GM21360 (cell line): ENCODE measurements at regions not wholly inside any gene's neighbourhood (a gene's known extent, or its start where the extent isn't known, plus 50 kb on each side); places are given as distances from the start of the nearest gene placed in this dataset.
"Not testable (repeated sequence)": the region's sequence is repeated elsewhere in the genome, so short reads cannot be mapped to it uniquely, and the experiment has no call there.

Experiments
- ATAC-seq: cut with Tn5 transposase; IDR thresholded peaks from one replicate; pipeline ENCODE4 v1.9.1; 2021; ENCODE audit warnings: mild to moderate bottlenecking, moderate library complexity; ENCODE audit not compliant: unreplicated experiment

GRCh38 chr16:80263181-80263823 lies 277.5 kb upstream of the DYNLRB2 start:
- no peak for ATAC-seq

GRCh38 chr16:80260906-80261311 lies 279.9 kb upstream of the DYNLRB2 start:
- ATAC-seq, result no peak

GRCh38 chr16:80259290-80259805 lies 281.4 kb upstream of the DYNLRB2 start:
- no peak for ATAC-seq

DNA sequence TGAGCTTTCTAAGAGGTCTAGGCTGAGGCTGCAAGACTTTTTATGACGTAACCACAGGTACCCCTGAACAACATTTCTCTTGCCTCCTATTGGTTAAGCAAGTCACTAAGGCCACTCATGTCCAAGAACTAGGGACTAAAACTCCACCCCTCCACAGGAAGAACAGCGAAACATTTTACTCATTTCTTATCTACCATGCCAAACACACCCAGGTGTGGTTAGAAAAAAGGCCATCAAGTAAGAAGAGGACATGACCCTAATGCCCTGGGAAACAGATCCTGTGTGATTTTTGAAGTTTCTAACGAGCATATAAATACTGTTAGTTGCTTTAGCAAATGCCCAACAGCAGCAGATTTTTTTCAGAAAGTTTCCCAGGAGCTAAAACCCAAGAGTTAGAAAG lies 282.4 kb upstream of the DYNLRB2 start:
- no peak for ATAC-seq

DNA sequence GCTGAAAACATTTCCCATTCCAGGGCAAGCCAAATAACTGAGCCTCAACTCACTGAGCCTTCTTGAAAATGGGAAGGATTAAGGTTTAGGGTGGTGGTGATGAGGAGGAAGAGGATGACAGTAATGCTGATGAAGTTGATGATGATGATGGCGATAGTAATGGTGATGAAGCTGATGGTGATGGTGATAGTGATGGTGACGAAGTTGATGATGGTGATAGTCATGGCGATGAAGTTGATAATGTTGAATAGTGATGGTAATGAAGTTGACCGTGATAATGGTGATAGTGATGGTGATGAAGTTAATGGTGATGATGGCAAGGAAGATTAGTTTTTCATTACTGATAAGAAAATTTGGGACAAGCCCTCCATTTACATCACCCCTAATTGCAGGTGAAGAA lies 285.8 kb upstream of the DYNLRB2 start:
- no peak for ATAC-seq

DNA sequence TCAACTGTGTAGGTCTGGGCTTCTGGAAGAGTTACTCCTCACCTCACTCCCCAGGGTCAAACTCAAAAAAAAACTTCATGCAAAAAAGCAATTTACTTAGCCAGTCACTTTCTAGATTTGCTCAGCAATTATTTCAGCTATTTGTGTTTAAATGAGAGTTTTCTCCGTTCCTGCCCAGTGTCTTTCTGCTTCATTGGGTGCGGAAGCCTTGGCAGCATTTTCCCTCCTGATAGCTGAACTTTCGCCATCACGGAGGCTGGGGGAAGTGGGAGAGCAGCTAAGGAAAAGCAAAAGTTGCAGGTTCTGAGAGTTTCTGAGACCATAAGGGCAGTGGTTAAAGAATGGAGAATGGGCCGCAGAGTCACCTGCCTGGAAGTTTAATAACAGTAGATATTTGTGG lies 287.1 kb upstream of the DYNLRB2 start:
- no peak for ATAC-seq

DNA sequence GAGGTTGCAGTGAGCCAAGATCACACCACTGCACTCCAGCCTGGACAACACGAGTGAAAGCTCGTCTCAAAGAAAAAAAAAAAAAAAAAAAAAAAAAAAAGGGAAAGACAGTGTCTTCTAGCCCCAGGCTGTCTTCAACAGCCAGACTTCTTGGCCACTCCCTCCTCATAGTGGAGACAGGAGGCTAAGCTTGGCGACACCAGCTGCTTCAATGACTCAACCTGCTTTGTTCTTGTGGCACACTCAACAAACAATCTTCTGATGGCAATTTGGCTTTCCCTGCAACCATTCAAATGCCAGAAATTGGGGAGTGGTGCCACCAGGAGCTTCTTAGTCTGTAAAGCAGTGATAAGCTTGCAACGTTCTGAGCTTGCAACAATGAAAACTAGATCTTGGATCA lies 290.4 kb upstream of the DYNLRB2 start:
- ATAC-seq, result no peak

DNA sequence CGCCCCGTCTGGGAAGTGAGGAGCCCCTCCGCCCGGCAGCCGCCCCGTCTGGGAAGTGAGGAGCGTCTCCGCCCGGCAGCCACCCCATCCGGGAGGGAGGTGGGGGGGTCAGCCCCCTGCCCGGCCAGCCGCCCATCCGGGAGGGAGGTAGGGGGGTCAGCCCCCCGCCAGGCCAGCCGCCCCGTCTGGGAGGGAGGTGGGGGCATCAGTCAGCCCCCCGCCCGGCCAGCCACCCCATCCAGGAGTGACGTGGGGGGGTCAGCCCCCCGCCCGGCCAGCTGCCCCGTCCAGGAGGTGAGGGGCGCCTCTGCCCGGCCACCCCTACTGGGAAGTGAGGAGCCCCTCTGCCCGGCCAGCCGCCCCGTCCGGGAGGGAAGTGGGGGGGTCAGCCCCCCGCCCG lies 297.5 kb upstream of the DYNLRB2 start:
- not testable (repeated sequence) for ATAC-seq

- ATAC-seq, result not testable (repeated sequence)
These were observed 298.5 kb upstream of the DYNLRB2 start for GRCh38 chr16:80242279-80242678.

GRCh38 chr16:80233097-80233835 lies 307.5 kb upstream of the DYNLRB2 start:
- ATAC-seq, result no peak

- ATAC-seq, result peak; percentile 92
These were observed 308.9 kb upstream of the DYNLRB2 start for GRCh38 chr16:80231888-80232287.

DNA sequence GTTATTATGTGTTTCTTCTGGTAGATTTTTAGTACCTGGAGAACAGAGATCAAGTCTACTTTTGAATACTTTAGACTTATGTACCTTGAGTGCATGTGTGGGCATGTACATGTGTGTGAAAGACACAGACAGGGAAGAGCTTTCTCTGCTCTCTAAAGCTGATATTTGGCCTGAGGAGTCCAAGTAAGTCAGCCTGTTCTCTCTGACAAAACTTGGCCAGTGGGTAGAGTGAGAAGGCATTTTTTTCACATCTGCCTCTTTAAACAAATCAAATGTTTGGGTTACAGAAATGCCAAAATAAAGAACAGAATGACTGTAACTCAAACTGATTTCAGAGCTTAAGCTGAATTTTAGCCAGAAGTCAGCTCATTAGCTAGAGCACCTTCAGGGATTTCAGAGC lies 309.7 kb upstream of the DYNLRB2 start:
- ATAC-seq, result no peak

- ATAC-seq, result no peak
These were observed 310.3 kb upstream of the DYNLRB2 start for GRCh38 chr16:80230328-80231120.

DNA sequence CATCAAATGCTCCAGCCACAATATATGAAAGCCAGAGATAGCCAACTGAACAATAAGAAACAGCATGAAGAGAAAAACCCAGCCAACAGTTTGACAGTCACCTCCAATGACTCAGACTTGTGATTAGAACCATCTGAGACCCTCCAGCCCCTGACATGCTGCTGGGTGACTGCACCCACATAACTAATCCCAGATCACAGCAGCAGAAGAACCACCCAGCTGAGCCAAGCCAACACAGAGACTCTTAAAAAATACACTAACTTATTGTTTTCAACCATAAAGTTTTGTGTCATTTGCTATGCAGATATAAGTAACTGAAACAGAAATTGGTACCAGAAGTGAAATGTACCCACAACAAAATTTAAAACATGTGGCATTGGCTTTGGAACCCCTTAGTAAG lies 314.3 kb upstream of the DYNLRB2 start:
- ATAC-seq, result no peak

DNA sequence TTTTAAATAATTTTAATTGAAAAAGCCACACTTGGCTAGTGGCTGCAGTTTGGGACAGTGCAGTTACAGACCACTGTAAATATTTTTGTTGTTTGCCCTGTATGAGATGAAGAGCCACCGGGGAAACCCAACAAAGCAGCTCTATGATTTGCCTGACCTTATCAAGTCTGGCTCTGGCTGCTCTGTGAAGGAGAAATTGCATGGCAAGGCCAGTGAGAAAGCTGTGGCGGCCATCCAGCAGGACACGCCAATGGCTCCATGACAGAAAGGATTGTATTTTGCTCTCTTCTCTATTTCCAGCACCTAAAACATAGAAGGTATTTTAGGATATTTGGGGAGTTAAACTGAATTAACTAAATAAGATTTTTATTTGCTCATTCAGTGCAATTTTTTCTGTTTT lies 330.0 kb upstream of the DYNLRB2 start:
- ATAC-seq, result no peak

GRCh38 chr16:80208743-80209142 lies 332.1 kb upstream of the DYNLRB2 start:
- no peak for ATAC-seq

DNA sequence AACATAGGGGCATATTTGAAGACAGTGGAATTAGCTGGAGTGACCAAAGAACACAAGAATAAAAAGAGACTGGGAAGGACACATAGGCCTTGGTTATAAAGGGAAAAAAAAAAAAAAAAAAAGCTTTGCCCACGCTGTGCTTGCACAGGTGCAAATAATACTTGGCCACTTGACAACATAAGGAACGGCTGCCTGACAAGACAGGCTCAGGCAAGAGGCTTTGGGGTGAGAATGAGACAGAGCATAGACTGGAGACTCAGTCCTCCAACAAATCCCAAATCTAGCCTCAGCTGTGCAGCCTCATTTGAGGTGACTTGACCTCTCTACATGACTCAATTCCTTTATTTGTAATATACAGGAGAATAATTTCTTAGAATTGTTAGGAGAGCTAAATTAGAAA lies 332.8 kb upstream of the DYNLRB2 start:
- no peak for ATAC-seq

DNA sequence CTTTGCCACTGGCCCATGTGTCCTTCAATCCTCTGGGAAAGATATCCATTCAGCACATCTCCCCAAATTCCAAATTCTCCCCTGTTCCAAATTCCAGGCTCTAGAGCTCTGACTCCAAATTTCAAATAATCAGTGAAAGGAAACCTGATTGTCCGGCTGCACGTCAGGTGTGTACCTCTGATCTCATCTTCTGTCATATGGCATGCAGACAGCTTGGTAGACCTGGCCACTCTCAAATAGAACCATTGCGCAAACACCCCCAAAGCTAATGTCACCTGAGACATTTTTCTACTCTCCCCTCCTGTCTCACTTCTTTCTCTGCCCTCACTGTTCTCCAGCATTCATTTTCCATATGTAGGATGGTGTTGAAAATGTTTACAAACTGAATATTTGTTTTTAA lies 337.0 kb upstream of the DYNLRB2 start:
- no peak for ATAC-seq

- no peak for ATAC-seq
These were observed 337.9 kb upstream of the DYNLRB2 start for GRCh38 chr16:80202831-80203413.

- no peak for ATAC-seq
These were observed 340.7 kb upstream of the DYNLRB2 start for GRCh38 chr16:80200079-80200478.

DNA sequence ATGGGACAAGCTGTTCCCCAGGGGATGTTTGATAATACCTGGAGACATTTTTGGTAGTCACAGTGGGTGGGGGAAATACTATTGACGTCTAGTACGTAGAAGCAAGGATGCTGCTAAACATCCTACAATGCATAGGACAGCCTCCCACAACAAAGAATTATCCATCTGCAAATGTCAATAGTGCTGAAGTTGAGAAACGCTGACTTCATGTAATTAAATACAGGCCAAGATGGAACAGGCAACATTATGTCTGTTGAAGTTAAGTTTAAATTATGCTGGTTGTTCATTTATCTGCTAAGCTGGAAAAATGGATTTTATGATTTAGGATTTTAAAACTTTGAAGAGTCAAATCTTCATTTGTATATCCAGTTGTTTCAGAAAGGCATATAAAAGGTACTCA lies 341.2 kb upstream of the DYNLRB2 start:
- no peak for ATAC-seq
